H9 (cell line): ENCODE measurements at regions not wholly inside any gene's neighbourhood (a gene's known extent, or its start where the extent isn't known, plus 50 kb on each side); places are given as distances from the start of the nearest gene placed in this dataset.

Experiments used
- DNase-seq: peaks from one replicate; pipeline ENCODE4 v3.0.0-alpha.2; 2017
- H2AFZ ChIP-seq: one replicate; pipeline ENCODE4 v1.6.1; 2013; ENCODE audit warnings: mild to moderate bottlenecking, low read length, control low read depth, moderate library complexity
- H2AK5ac ChIP-seq: 2 replicates; pipeline ENCODE4 v1.6.1; 2013; ENCODE audit warnings: low read length, control low read depth, mixed read lengths; ENCODE audit not compliant: insufficient read length
- H2BK120ac ChIP-seq: one replicate; pipeline ENCODE4 v1.6.1; 2013; ENCODE audit warnings: low read depth, mild to moderate bottlenecking, low read length, control low read depth, inconsistent platforms; ENCODE audit not compliant: poor library complexity, severe bottlenecking
- H2BK12ac ChIP-seq: 2 replicates; pipeline ENCODE4 v1.6.1; 2013; ENCODE audit warnings: low read length, control low read depth, mixed read lengths, low read depth; ENCODE audit not compliant: insufficient read length
- H2BK15ac ChIP-seq: 2 replicates; pipeline ENCODE4 v1.6.1; 2013; ENCODE audit warnings: low read depth, low read length, control low read depth
- H2BK20ac ChIP-seq: one replicate; pipeline ENCODE4 v1.6.1; 2013; ENCODE audit warnings: low read depth, mild to moderate bottlenecking, low read length, control low read depth, inconsistent platforms; ENCODE audit not compliant: poor library complexity, severe bottlenecking
- H2BK5ac ChIP-seq: 2 replicates; pipeline ENCODE4 v1.6.1; 2013; ENCODE audit warnings: low read length, control low read depth, mixed read lengths; ENCODE audit not compliant: insufficient read length
- H3K14ac ChIP-seq: 2 replicates; pipeline ENCODE4 v1.6.1; 2013; ENCODE audit warnings: low read length, control low read depth; ENCODE audit not compliant: insufficient read depth
- H3K18ac ChIP-seq: 2 replicates; pipeline ENCODE4 v1.6.1; 2013; ENCODE audit warnings: low read depth, mild to moderate bottlenecking, mixed read lengths, low read length, control low read depth; ENCODE audit not compliant: insufficient read length
- H3K23ac ChIP-seq: 2 replicates; pipeline ENCODE4 v1.6.1; 2013; ENCODE audit warnings: low read length, control low read depth, mixed read lengths, low read depth; ENCODE audit not compliant: insufficient read length
- H3K23me2 ChIP-seq: 2 replicates; pipeline ENCODE4 v1.6.1; 2013; ENCODE audit warnings: low read depth, mild to moderate bottlenecking, mixed read lengths, low read length, control low read depth; ENCODE audit not compliant: insufficient read length, poor library complexity, severe bottlenecking
- H3K27ac ChIP-seq: 2 replicates; pipeline ENCODE4 v1.5.1; 2013; ENCODE audit warnings: low read length, control low read depth, mixed read lengths, low read depth; ENCODE audit not compliant: insufficient read length
- H3K27me3 ChIP-seq: 2 replicates; pipeline ENCODE4 v1.6.1; 2013; ENCODE audit warnings: low read length, control low read depth, inconsistent platforms; ENCODE audit not compliant: insufficient read depth
- H3K4ac ChIP-seq: 2 replicates; pipeline ENCODE4 v1.6.1; 2013; ENCODE audit warnings: low read depth, mild to moderate bottlenecking, control low read depth, inconsistent platforms, low read length, moderate library complexity
- H3K4me1 ChIP-seq: 2 replicates; pipeline ENCODE4 v1.6.1; 2013; ENCODE audit warnings: low read length, control low read depth, inconsistent platforms; ENCODE audit not compliant: insufficient read depth
- H3K4me2 ChIP-seq: 2 replicates; pipeline ENCODE4 v1.6.1; 2013; ENCODE audit warnings: low read length, control low read depth, mixed read lengths; ENCODE audit not compliant: insufficient read length, insufficient read depth
- H3K56ac ChIP-seq: 2 replicates; pipeline ENCODE4 v1.6.1; 2013; ENCODE audit warnings: low read depth, mild to moderate bottlenecking, mixed read lengths, low read length, control low read depth; ENCODE audit not compliant: insufficient read length
- H3K79me1 ChIP-seq: 2 replicates; pipeline ENCODE4 v1.6.1; 2013; ENCODE audit warnings: low read depth, mild to moderate bottlenecking, moderate library complexity, low read length, control low read depth, inconsistent platforms; ENCODE audit not compliant: insufficient read depth, poor library complexity, severe bottlenecking
- H3K79me2 ChIP-seq: 2 replicates; pipeline ENCODE4 v1.6.1; 2013; ENCODE audit warnings: low read length, control low read depth, inconsistent platforms; ENCODE audit not compliant: insufficient read depth
- H3K9ac ChIP-seq: 2 replicates; pipeline ENCODE4 v1.6.1; 2013; ENCODE audit warnings: low read length, control low read depth, mixed read lengths; ENCODE audit not compliant: insufficient read length; ENCODE audit errors: extremely low read depth
- H3K9me3 ChIP-seq: one replicate; pipeline ENCODE4 v1.6.1; 2013; ENCODE audit warnings: low read depth, low read length, inconsistent platforms; ENCODE audit not compliant: control insufficient read depth
- H3T11ph ChIP-seq: one replicate; pipeline ENCODE4 v1.6.1; 2013; ENCODE audit warnings: mild to moderate bottlenecking, low read length, control low read depth, inconsistent platforms
- H4K20me1 ChIP-seq: one replicate; pipeline ENCODE4 v1.6.1; 2013; ENCODE audit not compliant: control insufficient read depth, insufficient read length, insufficient read depth
- H4K5ac ChIP-seq: 2 replicates; pipeline ENCODE4 v1.6.1; 2013; ENCODE audit warnings: low read depth, mild to moderate bottlenecking, mixed read lengths, low read length, control low read depth; ENCODE audit not compliant: insufficient read length
- H4K8ac ChIP-seq: replicated peaks from 2 replicates; pipeline ENCODE4 v1.6.1; 2013; ENCODE audit warnings: low read length, control low read depth, mixed read lengths, low read depth; ENCODE audit not compliant: insufficient read length
- H4K91ac ChIP-seq: 2 replicates; pipeline ENCODE4 v1.6.1; 2013; ENCODE audit warnings: low read depth, mild to moderate bottlenecking, moderate library complexity, mixed read lengths, low read length, control low read depth; ENCODE audit not compliant: insufficient read length
- H3K27ac Mint-ChIP-seq, 3 experiments: 2 replicates in 2 of 3; 3 replicates in 1 of 3; pipeline ENCODE4 v1.8.0; 2020 to 2021; ENCODE audit warnings: mixed read lengths in 3 of 3, mild to moderate bottlenecking in 1 of 3, moderate library complexity in 1 of 3
- H3K27me3 Mint-ChIP-seq: 2 replicates; pipeline ENCODE4 v1.8.0; 2021; ENCODE audit warnings: low read depth, mild to moderate bottlenecking, moderate library complexity, mixed read lengths
- H3K36me3 Mint-ChIP-seq, 3 experiments: 2 replicates in 2 of 3; 3 replicates in 1 of 3; pipeline ENCODE4 v1.8.0; 2020 to 2021; ENCODE audit warnings: low read depth in 3 of 3, mixed read lengths in 3 of 3; ENCODE audit not compliant: insufficient read depth in 1 of 3
- H3K4me1 Mint-ChIP-seq, 2 experiments: 2 replicates each; pipeline ENCODE4 v1.8.0; 2020; ENCODE audit warnings: mixed read lengths in 2 of 2
- H3K4me3 Mint-ChIP-seq, 2 experiments: 2 replicates in 1 of 2; 3 replicates in 1 of 2; pipeline ENCODE4 v1.8.0; 2020 to 2021; ENCODE audit warnings: mild to moderate bottlenecking in 2 of 2, mixed read lengths in 2 of 2, moderate library complexity in 1 of 2
- H3K9me3 Mint-ChIP-seq, 2 experiments: 2 replicates in 1 of 2; 3 replicates in 1 of 2; pipeline ENCODE4 v1.8.0; 2020; ENCODE audit warnings: mild to moderate bottlenecking in 2 of 2, mixed read lengths in 2 of 2, moderate library complexity in 1 of 2
- WGBS: extraction: QIAGEN DNeasy Blood & Tissue Kit; methylation state at CpG from one replicate; pipeline ENCODE4 v1.1.7; 2013; ENCODE audit warnings: missing lambda C conversion rate, low lambda C conversion rate, mixed read lengths; ENCODE audit not compliant: insufficient read length; ENCODE audit errors: extremely low coverage; 5-methylcytosine and 5-hydroxymethylcytosine counted together
- TF ChIP-seq, protein P1 (sequence below): fragments of 200-600 bp; sonication (generic); conservative IDR thresholded peaks from 3 replicates; pipeline ENCODE4 v1.8.0; 2021; ENCODE audit warnings: antibody characterized with exemption, mild to moderate bottlenecking

DNA sequence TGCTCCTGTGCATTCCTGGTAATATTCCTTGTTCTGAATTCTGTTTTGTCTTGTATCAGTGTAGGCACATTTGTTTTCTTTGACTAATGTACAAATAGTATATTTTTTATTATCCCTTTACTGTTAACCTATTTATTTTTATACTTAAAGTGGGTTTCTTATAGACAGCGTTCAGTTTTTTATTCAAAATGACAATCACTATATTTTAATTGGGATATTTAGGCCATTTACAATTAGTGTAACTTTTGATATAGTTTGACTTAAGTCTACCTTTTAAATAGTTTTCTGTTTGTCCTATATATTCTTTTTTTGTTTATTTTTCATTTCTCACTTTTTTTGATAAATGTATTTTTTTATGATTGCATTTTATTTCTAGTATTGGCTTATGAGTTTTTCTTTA lies 219.8 kb downstream of the DNAJB9 start:
- H3K18ac ChIP-seq = no peak overlapping the region
- H3K27ac ChIP-seq = no peak overlapping the region
- no peak overlapping the region for H4K8ac ChIP-seq
- H2BK5ac ChIP-seq = no peak overlapping the region
- no peak overlapping the region for H2BK20ac ChIP-seq
- no peak overlapping the region for H2BK15ac ChIP-seq
- TF ChIP-seq, protein P1, sequence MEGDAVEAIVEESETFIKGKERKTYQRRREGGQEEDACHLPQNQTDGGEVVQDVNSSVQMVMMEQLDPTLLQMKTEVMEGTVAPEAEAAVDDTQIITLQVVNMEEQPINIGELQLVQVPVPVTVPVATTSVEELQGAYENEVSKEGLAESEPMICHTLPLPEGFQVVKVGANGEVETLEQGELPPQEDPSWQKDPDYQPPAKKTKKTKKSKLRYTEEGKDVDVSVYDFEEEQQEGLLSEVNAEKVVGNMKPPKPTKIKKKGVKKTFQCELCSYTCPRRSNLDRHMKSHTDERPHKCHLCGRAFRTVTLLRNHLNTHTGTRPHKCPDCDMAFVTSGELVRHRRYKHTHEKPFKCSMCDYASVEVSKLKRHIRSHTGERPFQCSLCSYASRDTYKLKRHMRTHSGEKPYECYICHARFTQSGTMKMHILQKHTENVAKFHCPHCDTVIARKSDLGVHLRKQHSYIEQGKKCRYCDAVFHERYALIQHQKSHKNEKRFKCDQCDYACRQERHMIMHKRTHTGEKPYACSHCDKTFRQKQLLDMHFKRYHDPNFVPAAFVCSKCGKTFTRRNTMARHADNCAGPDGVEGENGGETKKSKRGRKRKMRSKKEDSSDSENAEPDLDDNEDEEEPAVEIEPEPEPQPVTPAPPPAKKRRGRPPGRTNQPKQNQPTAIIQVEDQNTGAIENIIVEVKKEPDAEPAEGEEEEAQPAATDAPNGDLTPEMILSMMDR = no peak
- no peak for DNase-seq
- H2BK12ac ChIP-seq = no peak overlapping the region
- peaks cover 0 to 5% (median 2%) of the 10 kb centered on the region in 3 experiments; a peak in 4 of 7 replicates for H3K36me3 Mint-ChIP-seq
- H2BK120ac ChIP-seq = no peak overlapping the region
- H3K79me2 ChIP-seq = no peaks in the 10 kb centered on the region
- H4K5ac ChIP-seq = no peak overlapping the region
- H3T11ph ChIP-seq = no peak overlapping the region
- no peak overlapping the region for H3K23ac ChIP-seq
- no peaks in the 10 kb centered on the region for H3K27me3 ChIP-seq
- no peak overlapping the region for H3K9ac ChIP-seq
- no peaks in the 10 kb centered on the region for H3K4me1 ChIP-seq
- peaks cover 19 to 22% of the 10 kb centered on the region in 2 experiments for H3K9me3 Mint-ChIP-seq
- no peaks in the 10 kb centered on the region for H3K79me1 ChIP-seq
- H3K4me3 Mint-ChIP-seq = no peak overlapping the region
- no CpG with 5 or more reads among the region's 1 CpG for WGBS
- no peak overlapping the region for H3K4me2 ChIP-seq
- no peaks in the 10 kb centered on the region for H3K27me3 Mint-ChIP-seq
- H4K20me1 ChIP-seq = no peaks in the 10 kb centered on the region
- no peaks in the 10 kb centered on the region for H3K23me2 ChIP-seq
- H3K14ac ChIP-seq = no peak overlapping the region
- no peak overlapping the region for H4K91ac ChIP-seq
- H3K4ac ChIP-seq = no peak overlapping the region
- H3K4me1 Mint-ChIP-seq = no peaks in the 10 kb centered on the region
- H3K27ac Mint-ChIP-seq = no peak overlapping the region
- no peak overlapping the region for H3K56ac ChIP-seq
- H2AFZ ChIP-seq = no peak overlapping the region
- no peak overlapping the region for H2AK5ac ChIP-seq
- H3K9me3 ChIP-seq = no peaks in the 10 kb centered on the region
